Uterus (tissue), 2 donors: ENCODE measurements at regions not wholly inside any gene's neighbourhood (a gene's known extent, or its start where the extent isn't known, plus 50 kb on each side); places are given as distances from the start of the nearest gene placed in this dataset.

Experiments
- CTCF ChIP-seq, 4 experiments: fragments of 200-600 bp in 2 of 4; fragments of 450-650 bp in 2 of 4; sonication (generic) in 2 of 4; IDR thresholded peaks; one replicate each; pipeline ENCODE4 v1.5.1; 2016 to 2019; ENCODE audit warnings: antibody characterized with exemption in 4 of 4, mild to moderate bottlenecking in 2 of 4, moderate library complexity in 1 of 4
- POLR2A ChIP-seq, 2 donors: fragments of 450-650 bp; IDR thresholded peaks; one replicate each; pipeline ENCODE4 v1.6.1; 2016; ENCODE audit warnings: antibody characterized with exemption in 2 of 2, mild to moderate bottlenecking in 1 of 2, moderate library complexity in 1 of 2

GRCh38 chr1:14034506-14034905 is 334.5 kb downstream of the PRDM2 start:
- TF ChIP-seq CTCF (IDR thresholded peaks at IDR 0.05): no peak
- no peak for TF ChIP-seq POLR2A (IDR thresholded peaks at IDR 0.05)
